SK-N-SH (cell line): ENCODE measurements at regions not wholly inside any gene's neighbourhood (a gene's known extent, or its start where the extent isn't known, plus 50 kb on each side); places are given as distances from the start of the nearest gene placed in this dataset.
A peak's percentile ranks its signal among the peaks of the same experiment; 100 is the strongest.

Experiments
- CTCF ChIA-PET: fragments of 300-600, 350-600 bp; formaldehyde crosslinking; extraction: SDS; loops from one replicate; lab custom pipeline; 2021; lab: Yijun Ruan, JAX
- POLR2A ChIA-PET: fragments of 350-600 bp; sonication (Branson Sonifier 250); formaldehyde crosslinking; extraction: SDS; loops from one replicate; lab custom pipeline; 2020; ENCODE audit warnings: antibody characterized with exemption, inconsistent platforms; lab: Yijun Ruan, JAX
- DNase-seq: peaks from one replicate; pipeline ENCODE4 v3.0.0; 2012
- H2AFZ ChIP-seq: fragments of 200-600 bp; sonication (generic); 2 replicates; pipeline ENCODE4 v1.8.1; 2016; ENCODE audit warnings: antibody characterized with exemption, mild to moderate bottlenecking, low read depth
- H3F3A ChIP-seq: fragments of 200-600 bp; sonication (generic); replicated peaks from 2 replicates; pipeline ENCODE3; 2016; ENCODE audit warnings: antibody characterized with exemption, mild to moderate bottlenecking; ENCODE audit not compliant: insufficient read depth
- H3K27ac ChIP-seq, 2 experiments: fragments of 200-500 bp in 1 of 2; fragments of 200-600 bp in 1 of 2; sonication (Bioruptor generic) in 1 of 2; sonication (generic), shearing (Covaris generic) in 1 of 2; 2 replicates each; pipeline versions ENCODE4 v1.5.1 to v1.6.1; 2014 to 2016; ENCODE audit warnings: low read depth in 2 of 2, inconsistent platforms in 1 of 2, low read length in 1 of 2, mild to moderate bottlenecking in 1 of 2, mixed read lengths in 1 of 2
- H3K27me3 ChIP-seq: fragments of 200-600 bp; sonication (generic), shearing (Covaris generic); 2 replicates; pipeline ENCODE4 v1.6.1; 2016; ENCODE audit warnings: mixed run types; ENCODE audit not compliant: insufficient read depth
- H3K36me3 ChIP-seq, 2 experiments: fragments of 200-500 bp in 1 of 2; fragments of 200-600 bp in 1 of 2; sonication (Bioruptor generic) in 1 of 2; sonication (generic) in 1 of 2; replicated peaks in 1 of 2; 2 replicates each; pipeline versions ENCODE3 to v1.5.1; 2014 to 2016; ENCODE audit warnings: low read length in 1 of 2, mild to moderate bottlenecking in 1 of 2; ENCODE audit not compliant: insufficient read depth in 2 of 2, control insufficient read depth in 1 of 2
- H3K4me1 ChIP-seq, 2 experiments: fragments of 200-500 bp in 1 of 2; fragments of 200-600 bp in 1 of 2; sonication (Bioruptor generic) in 1 of 2; sonication (generic), shearing (Covaris generic) in 1 of 2; 2 replicates each; pipeline versions ENCODE4 v1.5.1 to v1.6.1; 2014 to 2016; ENCODE audit warnings: low read depth in 1 of 2, low read length in 1 of 2, mixed run types in 1 of 2; ENCODE audit not compliant: insufficient read depth in 2 of 2, control insufficient read depth in 1 of 2
- H3K4me2 ChIP-seq: fragments of 200-600 bp; sonication (generic), shearing (Covaris generic); 2 replicates; pipeline ENCODE4 v1.6.1; 2017; ENCODE audit warnings: mixed run types
- H3K4me3 ChIP-seq, 2 experiments: fragments of 200-500 bp in 1 of 2; fragments of 200-600 bp in 1 of 2; sonication (Bioruptor generic) in 1 of 2; sonication (generic), shearing (Covaris generic) in 1 of 2; 2 replicates each; pipeline versions ENCODE4 v1.5.1 to v1.8.1; 2014 to 2016; ENCODE audit warnings: low read depth in 2 of 2, inconsistent platforms in 1 of 2, low read length in 1 of 2, mild to moderate bottlenecking in 1 of 2, mixed read lengths in 1 of 2, moderate library complexity in 1 of 2
- H3K79me2 ChIP-seq: fragments of 200-600 bp; sonication (generic); 2 replicates; pipeline ENCODE4 v1.8.1; 2017; ENCODE audit warnings: mild to moderate bottlenecking; ENCODE audit not compliant: insufficient read depth
- H3K9ac ChIP-seq: fragments of 200-600 bp; sonication (generic); 2 replicates; pipeline ENCODE4 v1.6.1; 2017; ENCODE audit warnings: mixed run types
- H3K9me2 ChIP-seq: fragments of 200-600 bp; sonication (generic); 2 replicates; pipeline ENCODE4 v1.6.1; 2017; ENCODE audit warnings: mixed run types
- H3K9me3 ChIP-seq: fragments of 200-600 bp; sonication (generic); 2 replicates; pipeline ENCODE4 v1.6.1; 2017; ENCODE audit warnings: mixed run types, mild to moderate bottlenecking, moderate library complexity
- H4K20me1 ChIP-seq: fragments of 200-600 bp; sonication (generic); 2 replicates; pipeline ENCODE4 v1.6.1; 2017; ENCODE audit warnings: mild to moderate bottlenecking, mixed run types; ENCODE audit not compliant: insufficient read depth
- CHD2 ChIP-seq: fragments of 150-350 bp; IDR thresholded peaks from 2 replicates; pipeline ENCODE4 v1.6.1; 2018; ENCODE audit warnings: low read length; ENCODE audit not compliant: partially characterized antibody
- ELF1 ChIP-seq: IDR thresholded peaks from 2 replicates; pipeline ENCODE4 v1.4.0; 2012
- EP300 ChIP-seq, 2 experiments: IDR thresholded peaks; 2 replicates each; pipeline versions ENCODE4 v1.4.0 to v1.6.1; 2012; ENCODE audit warnings: borderline replicate concordance in 1 of 2, low read depth in 1 of 2, low read length in 1 of 2
- EZH2phosphoT487 ChIP-seq: fragments of 200-600 bp; sonication (generic); IDR thresholded peaks from 2 replicates; pipeline ENCODE4 v1.6.1; 2017; ENCODE audit warnings: low read depth, mixed run types, mild to moderate bottlenecking, antibody characterized with exemption, moderate library complexity, borderline replicate concordance
- FOSL2 ChIP-seq: IDR thresholded peaks from 2 replicates; pipeline ENCODE4 v1.4.0; 2012; ENCODE audit warnings: low read depth, mild to moderate bottlenecking, moderate library complexity, borderline replicate concordance
- FOXJ3 ChIP-seq: sonication (generic); formaldehyde crosslinking; IDR thresholded peaks from 2 replicates; pipeline ENCODE4 v1.5.1; 2020; ENCODE audit warnings: mild to moderate bottlenecking, missing genetic modification reagents
- FOXM1 ChIP-seq: IDR thresholded peaks from 2 replicates; pipeline ENCODE4 v1.4.0; 2012; ENCODE audit warnings: low read depth, mild to moderate bottlenecking
- GABPA ChIP-seq: IDR thresholded peaks from 2 replicates; pipeline ENCODE4 v1.4.0; 2012; ENCODE audit warnings: low read depth, mild to moderate bottlenecking
- GATA2 ChIP-seq: sonication (generic); formaldehyde crosslinking; IDR thresholded peaks from 2 replicates; pipeline ENCODE4 v1.5.0; 2020; ENCODE audit warnings: mild to moderate bottlenecking, missing genetic modification reagents
- JUND ChIP-seq: IDR thresholded peaks from 2 replicates; pipeline ENCODE4 v1.4.0; 2012
- MEF2A ChIP-seq: IDR thresholded peaks from 2 replicates; pipeline ENCODE4 v1.4.0; 2012; ENCODE audit warnings: low read depth, borderline replicate concordance
- NFIC ChIP-seq: IDR thresholded peaks from 2 replicates; pipeline ENCODE4 v1.4.0; 2012; ENCODE audit warnings: borderline replicate concordance
- NRF1 ChIP-seq: IDR thresholded peaks from 2 replicates; pipeline ENCODE4 v1.6.1; 2012; ENCODE audit warnings: low read depth, mild to moderate bottlenecking, low read length
- RAD21 ChIP-seq: IDR thresholded peaks from 2 replicates; pipeline ENCODE4 v1.6.1; 2012; ENCODE audit warnings: mild to moderate bottlenecking, low read length
- SIN3A ChIP-seq: IDR thresholded peaks from 2 replicates; pipeline ENCODE4 v1.6.1; 2012; ENCODE audit warnings: low read depth, mild to moderate bottlenecking, low read length, moderate library complexity, borderline replicate concordance
- SMC3 ChIP-seq: IDR thresholded peaks from 2 replicates; pipeline ENCODE4 v1.6.1; 2012; ENCODE audit warnings: low read depth, low read length, improper control_type of control experiment
- TAF1 ChIP-seq: IDR thresholded peaks from 2 replicates; pipeline ENCODE4 v1.6.1; 2012; ENCODE audit warnings: low read depth, mild to moderate bottlenecking, low read length, moderate library complexity, borderline replicate concordance
- WGBS: methylation state at CpG from one replicate; pipeline ENCODE4 v1.1.6; 2017; ENCODE audit warnings: low lambda C conversion rate; 5-methylcytosine and 5-hydroxymethylcytosine counted together
- TF ChIP-seq, protein P1 (sequence below): IDR thresholded peaks from 2 replicates; pipeline ENCODE4 v1.4.0; 2012; ENCODE audit warnings: low read depth, borderline replicate concordance
- TF ChIP-seq, protein P2 (sequence below): IDR thresholded peaks from 2 replicates; pipeline ENCODE4 v1.6.1; 2012; ENCODE audit warnings: mild to moderate bottlenecking, low read depth, low read length, moderate library complexity
- TF ChIP-seq, protein P3 (sequence below): fragments of 150-350 bp; IDR thresholded peaks from 2 replicates; pipeline ENCODE4 v1.6.1; 2017; ENCODE audit warnings: antibody characterized with exemption, low read length, low read depth, borderline replicate concordance
- TF ChIP-seq, protein P4 (sequence below): IDR thresholded peaks from 2 replicates; pipeline ENCODE4; 2012

DNA sequence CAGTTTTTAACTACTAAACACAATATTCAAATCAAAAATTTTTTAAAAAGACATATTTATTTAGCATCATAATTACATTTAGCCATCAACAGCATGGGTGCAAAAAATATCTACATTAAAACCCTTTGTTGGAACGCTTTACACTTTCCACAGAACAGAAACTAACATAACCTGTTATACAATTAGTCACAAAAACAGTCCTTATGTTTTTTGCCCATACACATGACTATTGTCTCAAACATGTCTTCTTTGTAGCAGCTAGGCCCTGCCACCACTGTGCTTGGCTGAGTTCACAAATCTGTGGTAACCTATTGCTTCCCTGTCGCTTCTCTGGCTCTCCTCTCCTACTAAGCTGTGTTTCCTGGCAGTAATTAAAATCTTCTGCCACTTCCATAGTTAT, 1350.0 kb upstream of the ADGRL2 start:
- Histone ChIP-seq H3K4me1 (no peaks in the 10 kb centered on the region; a peak in 1 of 4 replicates), H3K27me3 (no peaks in the 10 kb centered on the region), H4K20me1 (no peaks in the 10 kb centered on the region), H3K9me2 (no peaks in the 10 kb centered on the region), H3F3A (no peaks in the 10 kb centered on the region), H3K9me3 (no peaks in the 10 kb centered on the region), H2AFZ (no peak overlapping the region), H3K9ac (no peak overlapping the region), H3K4me2 (no peak overlapping the region), H3K36me3 (no peaks in the 10 kb centered on the region), H3K4me3 (no peak overlapping the region), H3K27ac (no peak overlapping the region), H3K79me2 (no peaks in the 10 kb centered on the region)
- no peak for DNase-seq
- TF ChIP-seq FOSL2 (no peak), RAD21 (no peak)
- TF ChIP-seq, protein P1, sequence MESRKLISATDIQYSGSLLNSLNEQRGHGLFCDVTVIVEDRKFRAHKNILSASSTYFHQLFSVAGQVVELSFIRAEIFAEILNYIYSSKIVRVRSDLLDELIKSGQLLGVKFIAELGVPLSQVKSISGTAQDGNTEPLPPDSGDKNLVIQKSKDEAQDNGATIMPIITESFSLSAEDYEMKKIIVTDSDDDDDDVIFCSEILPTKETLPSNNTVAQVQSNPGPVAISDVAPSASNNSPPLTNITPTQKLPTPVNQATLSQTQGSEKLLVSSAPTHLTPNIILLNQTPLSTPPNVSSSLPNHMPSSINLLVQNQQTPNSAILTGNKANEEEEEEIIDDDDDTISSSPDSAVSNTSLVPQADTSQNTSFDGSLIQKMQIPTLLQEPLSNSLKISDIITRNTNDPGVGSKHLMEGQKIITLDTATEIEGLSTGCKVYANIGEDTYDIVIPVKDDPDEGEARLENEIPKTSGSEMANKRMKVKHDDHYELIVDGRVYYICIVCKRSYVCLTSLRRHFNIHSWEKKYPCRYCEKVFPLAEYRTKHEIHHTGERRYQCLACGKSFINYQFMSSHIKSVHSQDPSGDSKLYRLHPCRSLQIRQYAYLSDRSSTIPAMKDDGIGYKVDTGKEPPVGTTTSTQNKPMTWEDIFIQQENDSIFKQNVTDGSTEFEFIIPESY = no peak
- ChIA-PET CTCF (no interaction called here), POLR2A (no interaction called here)
- WGBS = 52% methylated on average over 2 of the region's 2 CpGs

GRCh38 chr1:80448081-80448480, 1352.7 kb upstream of the ADGRL2 start:
- WGBS = 56% methylated on average over 5 of the region's 5 CpGs
- H3F3A ChIP-seq = no peaks in the 10 kb centered on the region
- no peaks in the 10 kb centered on the region; a peak in 1 of 4 replicates for H3K4me1 ChIP-seq
- no peak for DNase-seq
- H3K9me2 ChIP-seq = no peaks in the 10 kb centered on the region
- H2AFZ ChIP-seq = no peak overlapping the region
- no peak overlapping the region for H3K9ac ChIP-seq
- peak overlapping the region in 1 of 2 experiments; percentile 39; a peak in 1 of 4 replicates for H3K27ac ChIP-seq
- no peak overlapping the region for H3K4me2 ChIP-seq
- no peaks in the 10 kb centered on the region for H3K9me3 ChIP-seq
- no peak overlapping the region for H3K4me3 ChIP-seq
- H3K27me3 ChIP-seq = no peaks in the 10 kb centered on the region
- no peaks in the 10 kb centered on the region for H3K36me3 ChIP-seq
- CTCF ChIA-PET = no interaction called here
- POLR2A ChIA-PET = no interaction called here
- no peak for TF ChIP-seq EP300 (IDR thresholded peaks at IDR 0.05; ENCODE audit: borderline replicate concordance in 1 of 2, low read depth in 1 of 2, low read length in 1 of 2)
- no peak for TF ChIP-seq NRF1
- no peak for TF ChIP-seq TAF1
- no peak for TF ChIP-seq SMC3
- TF ChIP-seq, protein P2, sequence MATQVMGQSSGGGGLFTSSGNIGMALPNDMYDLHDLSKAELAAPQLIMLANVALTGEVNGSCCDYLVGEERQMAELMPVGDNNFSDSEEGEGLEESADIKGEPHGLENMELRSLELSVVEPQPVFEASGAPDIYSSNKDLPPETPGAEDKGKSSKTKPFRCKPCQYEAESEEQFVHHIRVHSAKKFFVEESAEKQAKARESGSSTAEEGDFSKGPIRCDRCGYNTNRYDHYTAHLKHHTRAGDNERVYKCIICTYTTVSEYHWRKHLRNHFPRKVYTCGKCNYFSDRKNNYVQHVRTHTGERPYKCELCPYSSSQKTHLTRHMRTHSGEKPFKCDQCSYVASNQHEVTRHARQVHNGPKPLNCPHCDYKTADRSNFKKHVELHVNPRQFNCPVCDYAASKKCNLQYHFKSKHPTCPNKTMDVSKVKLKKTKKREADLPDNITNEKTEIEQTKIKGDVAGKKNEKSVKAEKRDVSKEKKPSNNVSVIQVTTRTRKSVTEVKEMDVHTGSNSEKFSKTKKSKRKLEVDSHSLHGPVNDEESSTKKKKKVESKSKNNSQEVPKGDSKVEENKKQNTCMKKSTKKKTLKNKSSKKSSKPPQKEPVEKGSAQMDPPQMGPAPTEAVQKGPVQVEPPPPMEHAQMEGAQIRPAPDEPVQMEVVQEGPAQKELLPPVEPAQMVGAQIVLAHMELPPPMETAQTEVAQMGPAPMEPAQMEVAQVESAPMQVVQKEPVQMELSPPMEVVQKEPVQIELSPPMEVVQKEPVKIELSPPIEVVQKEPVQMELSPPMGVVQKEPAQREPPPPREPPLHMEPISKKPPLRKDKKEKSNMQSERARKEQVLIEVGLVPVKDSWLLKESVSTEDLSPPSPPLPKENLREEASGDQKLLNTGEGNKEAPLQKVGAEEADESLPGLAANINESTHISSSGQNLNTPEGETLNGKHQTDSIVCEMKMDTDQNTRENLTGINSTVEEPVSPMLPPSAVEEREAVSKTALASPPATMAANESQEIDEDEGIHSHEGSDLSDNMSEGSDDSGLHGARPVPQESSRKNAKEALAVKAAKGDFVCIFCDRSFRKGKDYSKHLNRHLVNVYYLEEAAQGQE = no peak
- no peak for TF ChIP-seq MEF2A
- no peak for TF ChIP-seq ELF1
- no peak for TF ChIP-seq SIN3A
- no peak for TF ChIP-seq EZH2phosphoT487
- no peak for TF ChIP-seq GATA2 (CRISPR knock-in tag)
- TF ChIP-seq NFIC = no peak
- TF ChIP-seq JUND = no peak
- TF ChIP-seq GABPA = no peak
- no peak for TF ChIP-seq FOXM1
- no peak for TF ChIP-seq FOSL2
- TF ChIP-seq FOXJ3 (CRISPR knock-in tag) = no peak
- no peak for TF ChIP-seq CHD2
- TF ChIP-seq, protein P3, sequence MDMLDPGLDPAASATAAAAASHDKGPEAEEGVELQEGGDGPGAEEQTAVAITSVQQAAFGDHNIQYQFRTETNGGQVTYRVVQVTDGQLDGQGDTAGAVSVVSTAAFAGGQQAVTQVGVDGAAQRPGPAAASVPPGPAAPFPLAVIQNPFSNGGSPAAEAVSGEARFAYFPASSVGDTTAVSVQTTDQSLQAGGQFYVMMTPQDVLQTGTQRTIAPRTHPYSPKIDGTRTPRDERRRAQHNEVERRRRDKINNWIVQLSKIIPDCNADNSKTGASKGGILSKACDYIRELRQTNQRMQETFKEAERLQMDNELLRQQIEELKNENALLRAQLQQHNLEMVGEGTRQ = no peak
- TF ChIP-seq, protein P4, sequence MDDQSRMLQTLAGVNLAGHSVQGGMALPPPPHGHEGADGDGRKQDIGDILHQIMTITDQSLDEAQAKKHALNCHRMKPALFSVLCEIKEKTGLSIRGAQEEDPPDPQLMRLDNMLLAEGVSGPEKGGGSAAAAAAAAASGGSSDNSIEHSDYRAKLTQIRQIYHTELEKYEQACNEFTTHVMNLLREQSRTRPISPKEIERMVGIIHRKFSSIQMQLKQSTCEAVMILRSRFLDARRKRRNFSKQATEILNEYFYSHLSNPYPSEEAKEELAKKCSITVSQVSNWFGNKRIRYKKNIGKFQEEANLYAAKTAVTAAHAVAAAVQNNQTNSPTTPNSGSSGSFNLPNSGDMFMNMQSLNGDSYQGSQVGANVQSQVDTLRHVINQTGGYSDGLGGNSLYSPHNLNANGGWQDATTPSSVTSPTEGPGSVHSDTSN = no peak
- no peak for TF ChIP-seq RAD21
- no peaks in the 10 kb centered on the region for H4K20me1 ChIP-seq
- no peaks in the 10 kb centered on the region for H3K79me2 ChIP-seq
